Trophoblast cell (in vitro differentiated cells and primary cell): ENCODE measurements at regions not wholly inside any gene's neighbourhood (a gene's known extent, or its start where the extent isn't known, plus 50 kb on each side); places are given as distances from the start of the nearest gene placed in this dataset.
A peak's percentile ranks its signal among the peaks of the same experiment; 100 is the strongest.

Experiments
- DNase-seq, 2 donors: peaks; one replicate each; pipeline ENCODE4 v3.0.0-alpha.2; 2016
- H2AFZ ChIP-seq: 2 replicates; pipeline ENCODE4 v1.6.1; 2013; ENCODE audit warnings: low read length, moderate library complexity, mild to moderate bottlenecking; ENCODE audit not compliant: insufficient read depth, poor library complexity
- H2AK5ac ChIP-seq: 2 replicates; pipeline ENCODE4 v1.6.1; 2013; ENCODE audit warnings: mild to moderate bottlenecking, low read length
- H2BK120ac ChIP-seq: 2 replicates; pipeline ENCODE4 v1.6.1; 2013; ENCODE audit warnings: low read length, mild to moderate bottlenecking, moderate library complexity; ENCODE audit not compliant: insufficient read depth, poor library complexity
- H2BK12ac ChIP-seq: 2 replicates; pipeline ENCODE4 v1.6.1; 2013; ENCODE audit warnings: mild to moderate bottlenecking, low read length, moderate library complexity
- H2BK5ac ChIP-seq: 2 replicates; pipeline ENCODE4 v1.6.1; 2013; ENCODE audit warnings: low read length, low read depth, moderate library complexity, mild to moderate bottlenecking; ENCODE audit not compliant: poor library complexity
- H3K14ac ChIP-seq: 2 replicates; pipeline ENCODE4 v1.6.1; 2013; ENCODE audit warnings: mild to moderate bottlenecking, low read length
- H3K18ac ChIP-seq: 2 replicates; pipeline ENCODE4 v1.6.1; 2013; ENCODE audit warnings: mild to moderate bottlenecking, low read length
- H3K23ac ChIP-seq: 2 replicates; pipeline ENCODE4 v1.6.1; 2013; ENCODE audit warnings: low read length
- H3K27ac ChIP-seq: 2 replicates; pipeline ENCODE4 v1.5.1; 2013; ENCODE audit warnings: low read depth, mild to moderate bottlenecking, inconsistent platforms, low read length, moderate library complexity
- H3K27me3 ChIP-seq: 2 replicates; pipeline ENCODE4 v1.6.1; 2013; ENCODE audit warnings: inconsistent platforms, mild to moderate bottlenecking, low read length, moderate library complexity; ENCODE audit not compliant: insufficient read depth
- H3K36me3 ChIP-seq, 2 experiments: 1 replicate in 1 of 2; 2 replicates in 1 of 2; pipeline ENCODE4 v1.6.1; 2013; ENCODE audit warnings: low read length in 2 of 2, mild to moderate bottlenecking in 2 of 2, moderate library complexity in 1 of 2; ENCODE audit not compliant: insufficient read depth in 2 of 2, control insufficient read depth in 1 of 2
- H3K4ac ChIP-seq: 2 replicates; pipeline ENCODE4 v1.6.1; 2013; ENCODE audit warnings: low read depth, mild to moderate bottlenecking, low read length, moderate library complexity
- H3K4me1 ChIP-seq, 2 experiments: 1 replicate in 1 of 2; 2 replicates in 1 of 2; pipeline ENCODE4 v1.6.1; 2013; ENCODE audit warnings: low read length in 2 of 2, mild to moderate bottlenecking in 2 of 2, moderate library complexity in 1 of 2; ENCODE audit not compliant: insufficient read depth in 2 of 2, control insufficient read depth in 1 of 2
- H3K4me2 ChIP-seq: 2 replicates; pipeline ENCODE4 v1.6.1; 2013; ENCODE audit warnings: inconsistent platforms, mild to moderate bottlenecking, low read length, moderate library complexity
- H3K4me3 ChIP-seq: 2 replicates; pipeline ENCODE4 v1.5.1; 2013; ENCODE audit warnings: mild to moderate bottlenecking, low read depth, low read length, inconsistent platforms
- H3K79me1 ChIP-seq: one replicate; pipeline ENCODE4 v1.6.1; 2013; ENCODE audit warnings: low read length
- H3K79me2 ChIP-seq: 2 replicates; pipeline ENCODE4 v1.6.1; 2013; ENCODE audit warnings: low read length, mild to moderate bottlenecking; ENCODE audit not compliant: control insufficient read depth, insufficient read depth, poor library complexity
- H3K9ac ChIP-seq: 2 replicates; pipeline ENCODE4 v1.6.1; 2013; ENCODE audit warnings: mild to moderate bottlenecking, low read length
- H3K9me3 ChIP-seq: 2 replicates; pipeline ENCODE4 v1.6.1; 2013; ENCODE audit warnings: low read depth, mild to moderate bottlenecking, control low read depth, inconsistent platforms, low read length; ENCODE audit not compliant: insufficient read depth
- H4K12ac ChIP-seq: 2 replicates; pipeline ENCODE4 v1.6.1; 2013; ENCODE audit warnings: low read depth, mild to moderate bottlenecking, low read length, moderate library complexity
- H4K8ac ChIP-seq: 2 replicates; pipeline ENCODE4 v1.6.1; 2013; ENCODE audit warnings: low read depth, mild to moderate bottlenecking, low read length, moderate library complexity
- H4K91ac ChIP-seq: one replicate; pipeline ENCODE4 v1.6.1; 2013; ENCODE audit warnings: low read depth, mild to moderate bottlenecking, low read length, moderate library complexity
- WGBS: extraction: QIAGEN DNeasy Blood & Tissue Kit; methylation state at CpG from one replicate; pipeline ENCODE4 v1.1.7; 2013; ENCODE audit warnings: missing lambda C conversion rate; ENCODE audit not compliant: insufficient read length, insufficient coverage; ENCODE audit errors: extremely low coverage; 5-methylcytosine and 5-hydroxymethylcytosine counted together

- Histone ChIP-seq H3K4me1 (no peaks in the 10 kb centered on the region), H2BK120ac (no peak overlapping the region), H3K4ac (no peak overlapping the region), H3K9me3 (no peaks in the 10 kb centered on the region), H2BK5ac (no peak overlapping the region), H4K12ac (no peak overlapping the region), H3K27ac (no peak overlapping the region), H4K8ac (no peak overlapping the region), H3K27me3 (no peaks in the 10 kb centered on the region), H3K9ac (no peak overlapping the region), H3K23ac (no peak overlapping the region), H3K14ac (no peak overlapping the region), H4K91ac (no peak overlapping the region), H2AFZ (no peak overlapping the region), H3K79me1 (no peaks in the 10 kb centered on the region), H3K4me3 (no peak overlapping the region), H2AK5ac (no peak overlapping the region), H3K18ac (no peak overlapping the region), H2BK12ac (no peak overlapping the region), H3K4me2 (no peak overlapping the region), H3K36me3 (no peaks in the 10 kb centered on the region), H3K79me2 (no peaks in the 10 kb centered on the region)
- no CpG with 5 or more reads among the region's 7 CpGs for WGBS
- no peak for DNase-seq
These were observed 94.6 kb upstream of the RCN1 start for GRCh38 chr11:31996159-31996881.

- H4K12ac ChIP-seq, result no peak overlapping the region
- H2AK5ac ChIP-seq, result no peak overlapping the region
- no peaks in the 10 kb centered on the region for H3K36me3 ChIP-seq
- no peaks in the 10 kb centered on the region for H3K79me2 ChIP-seq
- no peak overlapping the region for H2BK12ac ChIP-seq
- no peaks in the 10 kb centered on the region for H3K79me1 ChIP-seq
- H2BK120ac ChIP-seq, result no peak overlapping the region
- no peak overlapping the region for H3K4ac ChIP-seq
- no peak overlapping the region for H3K14ac ChIP-seq
- H3K23ac ChIP-seq, result no peak overlapping the region
- no peak overlapping the region for H2AFZ ChIP-seq
- H4K91ac ChIP-seq, result no peak overlapping the region
- H3K27me3 ChIP-seq, result no peaks in the 10 kb centered on the region
- no peak overlapping the region for H3K27ac ChIP-seq
- no peak overlapping the region for H3K4me3 ChIP-seq
- no peak overlapping the region for H4K8ac ChIP-seq
- no CpG with 5 or more reads among the region's 2 CpGs for WGBS
- no peak overlapping the region for H3K18ac ChIP-seq
- H3K9me3 ChIP-seq, result no peaks in the 10 kb centered on the region
- H3K4me1 ChIP-seq, result no peaks in the 10 kb centered on the region
- H2BK5ac ChIP-seq, result no peak overlapping the region
- DNase-seq, result no peak
- H3K9ac ChIP-seq, result no peak overlapping the region
- H3K4me2 ChIP-seq, result no peak overlapping the region
These were observed 95.3 kb upstream of the RCN1 start for GRCh38 chr11:31995525-31996094.

- no CpG with 5 or more reads among the region's 7 CpGs for WGBS
- Histone ChIP-seq H4K12ac (no peak overlapping the region), H3K27ac (no peak overlapping the region), H2BK5ac (no peak overlapping the region), H3K9ac (no peak overlapping the region), H3K4ac (no peak overlapping the region), H3K4me3 (no peak overlapping the region), H2BK120ac (no peak overlapping the region), H3K36me3 (no peaks in the 10 kb centered on the region), H3K23ac (no peak overlapping the region), H3K14ac (no peak overlapping the region), H3K27me3 (no peaks in the 10 kb centered on the region), H3K79me2 (no peaks in the 10 kb centered on the region), H2BK12ac (no peak overlapping the region), H2AK5ac (no peak overlapping the region), H3K79me1 (no peaks in the 10 kb centered on the region), H4K8ac (no peak overlapping the region), H2AFZ (no peak overlapping the region), H3K9me3 (no peaks in the 10 kb centered on the region), H4K91ac (no peak overlapping the region), H3K4me1 (no peaks in the 10 kb centered on the region), H3K4me2 (no peak overlapping the region), H3K18ac (no peak overlapping the region)
- DNase-seq, result no peak
These were observed 95.8 kb upstream of the RCN1 start for GRCh38 chr11:31995032-31995431.

GRCh38 chr11:31987118-31988005 is 103.5 kb upstream of the RCN1 start:
- Histone ChIP-seq H3K27me3 (no peaks in the 10 kb centered on the region), H2AK5ac (no peak overlapping the region), H3K14ac (no peak overlapping the region), H3K79me2 (no peaks in the 10 kb centered on the region), H2BK120ac (no peak overlapping the region), H3K27ac (no peak overlapping the region), H4K12ac (no peak overlapping the region), H3K36me3 (no peaks in the 10 kb centered on the region), H3K23ac (no peak overlapping the region), H4K8ac (no peak overlapping the region), H3K18ac (no peak overlapping the region), H3K4me2 (peak overlapping the region; percentile 76), H3K4me3 (no peak overlapping the region), H2BK5ac (no peak overlapping the region), H3K79me1 (no peaks in the 10 kb centered on the region), H3K4ac (no peak overlapping the region), H4K91ac (no peak overlapping the region), H3K4me1 (peaks cover 0 to 2% of the 10 kb centered on the region in 2 experiments), H3K9me3 (no peaks in the 10 kb centered on the region), H2BK12ac (no peak overlapping the region), H3K9ac (no peak overlapping the region), H2AFZ (no peak overlapping the region)
- no peak for DNase-seq
- no CpG with 5 or more reads among the region's 64 CpGs for WGBS
